ENCODE measurements at regions not wholly inside any gene's neighbourhood (a gene's known extent, or its start where the extent isn't known, plus 50 kb on each side); places are given as distances from the start of the nearest gene placed in this dataset.

GRCh38 chr3:95037097-95037496 lies 974.2 kb downstream of the NSUN3 start:
- no peaks in the 10 kb centered on the region for H3K36me3 ChIP-seq
- Mint-ChIP-seq H3K4me3 (no peak overlapping the region), H3K27me3 (ENCODE audit: insufficient read depth, low read depth) (peaks cover 3% of the 10 kb centered on the region), H3K9me3 (peaks cover 10% of the 10 kb centered on the region), H3K4me1 (peaks cover 6% of the 10 kb centered on the region), H3K36me3 (no peaks in the 10 kb centered on the region), H3K27ac (no peak overlapping the region)
- no peak overlapping the region for H3K9ac ChIP-seq
- H2AFZ ChIP-seq (replicated peaks), result no peak overlapping the region
- no peaks in the 10 kb centered on the region for H4K20me1 ChIP-seq (ENCODE audit: low read depth)
- H3K4me2 ChIP-seq, result no peak overlapping the region
- no peaks in the 10 kb centered on the region for H3K4me1 ChIP-seq
- H3F3A ChIP-seq (ENCODE audit: low read depth), result no peaks in the 10 kb centered on the region
- no peak overlapping the region for H3K27ac ChIP-seq
- no peak for DNase-seq (ENCODE audit: low spot score)
- H3K79me2 ChIP-seq (ENCODE audit: low read depth), result no peaks in the 10 kb centered on the region
- H3K9me3 ChIP-seq (ENCODE audit: low read depth), result no peaks in the 10 kb centered on the region
- no peaks in the 10 kb centered on the region for H3K27me3 ChIP-seq
- H3K4me3 ChIP-seq, result no peak overlapping the region
- TF ChIP-seq EZH2phosphoT487 (IDR thresholded peaks at IDR 0.05) (no peak), EZH2 (IDR thresholded peaks at IDR 0.05) (no peak)
- TF ChIP-seq, protein P1, sequence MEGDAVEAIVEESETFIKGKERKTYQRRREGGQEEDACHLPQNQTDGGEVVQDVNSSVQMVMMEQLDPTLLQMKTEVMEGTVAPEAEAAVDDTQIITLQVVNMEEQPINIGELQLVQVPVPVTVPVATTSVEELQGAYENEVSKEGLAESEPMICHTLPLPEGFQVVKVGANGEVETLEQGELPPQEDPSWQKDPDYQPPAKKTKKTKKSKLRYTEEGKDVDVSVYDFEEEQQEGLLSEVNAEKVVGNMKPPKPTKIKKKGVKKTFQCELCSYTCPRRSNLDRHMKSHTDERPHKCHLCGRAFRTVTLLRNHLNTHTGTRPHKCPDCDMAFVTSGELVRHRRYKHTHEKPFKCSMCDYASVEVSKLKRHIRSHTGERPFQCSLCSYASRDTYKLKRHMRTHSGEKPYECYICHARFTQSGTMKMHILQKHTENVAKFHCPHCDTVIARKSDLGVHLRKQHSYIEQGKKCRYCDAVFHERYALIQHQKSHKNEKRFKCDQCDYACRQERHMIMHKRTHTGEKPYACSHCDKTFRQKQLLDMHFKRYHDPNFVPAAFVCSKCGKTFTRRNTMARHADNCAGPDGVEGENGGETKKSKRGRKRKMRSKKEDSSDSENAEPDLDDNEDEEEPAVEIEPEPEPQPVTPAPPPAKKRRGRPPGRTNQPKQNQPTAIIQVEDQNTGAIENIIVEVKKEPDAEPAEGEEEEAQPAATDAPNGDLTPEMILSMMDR (IDR thresholded peaks at IDR 0.05), result no peak

DNA sequence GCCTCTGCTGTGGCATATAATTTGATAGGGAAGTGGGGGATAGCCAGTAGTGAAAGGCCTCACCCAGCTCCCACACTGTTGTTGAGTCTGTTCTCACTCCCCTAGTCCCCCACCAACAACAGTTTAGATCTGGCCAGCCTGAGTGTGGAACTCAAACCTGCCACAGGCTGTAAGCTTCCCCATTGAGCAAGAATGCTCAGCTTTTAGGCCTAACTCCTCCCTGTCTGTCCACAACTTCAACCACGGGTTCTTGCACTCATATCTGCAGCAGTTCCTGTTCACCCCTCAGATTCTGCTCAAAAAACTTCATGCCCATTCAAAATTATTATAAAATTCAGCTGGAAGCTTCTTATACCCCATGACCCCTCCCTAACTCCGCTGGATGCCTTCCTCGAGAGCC lies 975.1 kb downstream of the NSUN3 start:
- no peaks in the 10 kb centered on the region for H3K79me2 ChIP-seq (ENCODE audit: low read depth)
- no peak overlapping the region for H3K4me3 ChIP-seq
- no peaks in the 10 kb centered on the region for H3K9me3 ChIP-seq (ENCODE audit: low read depth)
- H3K36me3 ChIP-seq, result no peaks in the 10 kb centered on the region
- H3K27ac Mint-ChIP-seq, result peak overlapping the region; percentile 21
- peaks cover 10% of the 10 kb centered on the region for H3K9me3 Mint-ChIP-seq
- H3K27me3 ChIP-seq, result no peaks in the 10 kb centered on the region
- no peak overlapping the region for H3K9ac ChIP-seq
- no peak overlapping the region for H2AFZ ChIP-seq (replicated peaks)
- no peaks in the 10 kb centered on the region for H3K36me3 Mint-ChIP-seq
- DNase-seq (ENCODE audit: low spot score), result no peak
- peaks cover 3% of the 10 kb centered on the region for H3K27me3 Mint-ChIP-seq (ENCODE audit: insufficient read depth, low read depth)
- no peak overlapping the region for H3K4me2 ChIP-seq
- no peak overlapping the region for H3K4me3 Mint-ChIP-seq
- H4K20me1 ChIP-seq (ENCODE audit: low read depth), result no peaks in the 10 kb centered on the region
- no peaks in the 10 kb centered on the region for H3K4me1 ChIP-seq
- no peak overlapping the region for H3K27ac ChIP-seq
- H3F3A ChIP-seq (ENCODE audit: low read depth), result no peaks in the 10 kb centered on the region
- TF ChIP-seq, protein P1 (IDR thresholded peaks at IDR 0.05), result no peak
- no peak for TF ChIP-seq EZH2 (IDR thresholded peaks at IDR 0.05)
- TF ChIP-seq EZH2phosphoT487 (IDR thresholded peaks at IDR 0.05), result no peak
- peaks cover 6% of the 10 kb centered on the region for H3K4me1 Mint-ChIP-seq

DNA sequence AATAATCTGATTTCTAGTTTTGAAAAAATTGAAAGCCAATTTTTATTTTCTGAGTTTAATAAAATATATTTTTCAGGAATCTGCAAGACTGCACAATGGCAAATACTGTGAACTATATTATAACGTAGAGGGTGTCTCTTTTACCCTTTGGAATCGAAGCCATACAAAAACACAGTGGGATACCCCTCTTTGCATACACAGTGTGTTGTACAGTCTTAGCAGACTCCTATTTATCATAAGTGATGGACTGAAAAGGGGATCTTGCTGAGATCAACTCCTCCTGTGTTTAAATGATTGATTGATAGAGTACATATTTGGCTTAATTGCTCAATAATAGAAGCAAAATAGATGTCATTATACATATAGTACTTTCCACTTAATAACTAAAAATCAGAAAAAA lies 981.2 kb downstream of the NSUN3 start:
- H3K27ac Mint-ChIP-seq, result no peak overlapping the region
- Histone ChIP-seq H2AFZ (replicated peaks) (no peak overlapping the region), H3K36me3 (no peaks in the 10 kb centered on the region), H3K4me3 (no peak overlapping the region), H3K79me2 (ENCODE audit: low read depth) (no peaks in the 10 kb centered on the region), H4K20me1 (ENCODE audit: low read depth) (no peaks in the 10 kb centered on the region), H3F3A (ENCODE audit: low read depth) (no peaks in the 10 kb centered on the region), H3K27ac (no peak overlapping the region), H3K9me3 (ENCODE audit: low read depth) (no peaks in the 10 kb centered on the region), H3K4me2 (no peak overlapping the region), H3K27me3 (no peaks in the 10 kb centered on the region), H3K4me1 (no peaks in the 10 kb centered on the region), H3K9ac (no peak overlapping the region)
- no peak for DNase-seq (ENCODE audit: low spot score)
- no peak overlapping the region for H3K4me3 Mint-ChIP-seq
- TF ChIP-seq EZH2 (IDR thresholded peaks at IDR 0.05) (no peak), EZH2phosphoT487 (IDR thresholded peaks at IDR 0.05) (no peak)
- TF ChIP-seq, protein P1 (IDR thresholded peaks at IDR 0.05), result no peak
- H3K4me1 Mint-ChIP-seq, result peaks cover 9% of the 10 kb centered on the region
- H3K36me3 Mint-ChIP-seq, result no peaks in the 10 kb centered on the region
- no peaks in the 10 kb centered on the region for H3K9me3 Mint-ChIP-seq
- H3K27me3 Mint-ChIP-seq (ENCODE audit: insufficient read depth, low read depth), result no peaks in the 10 kb centered on the region

Measured in neural progenitor cell (in vitro differentiated cells).